Ovary (tissue), 7 donors: ENCODE measurements at regions not wholly inside any gene's neighbourhood (a gene's known extent, or its start where the extent isn't known, plus 50 kb on each side); places are given as distances from the start of the nearest gene placed in this dataset.

ENCODE experiments used
- DNase-seq, 5 donors: peaks; one replicate each; pipeline ENCODE4 v3.0.0-alpha.2; 2019 to 2020
- H3K27ac ChIP-seq, 2 donors: fragments of 200-600 bp; one replicate each; pipeline versions ENCODE4 v1.5.1 to v1.8.0; 2019 to 2022
- H3K27me3 ChIP-seq: fragments of 200-600 bp; one replicate; pipeline ENCODE4 v1.8.0; 2022
- H3K36me3 ChIP-seq: fragments of 200-600 bp; sonication (generic); one replicate; pipeline ENCODE4 v1.5.1; 2019
- H3K4me1 ChIP-seq: one replicate; pipeline ENCODE4 v1.8.1; 2013; ENCODE audit warnings: mild to moderate bottlenecking, moderate library complexity; ENCODE audit not compliant: insufficient read depth
- H3K4me3 ChIP-seq: fragments of 200-600 bp; sonication (generic); one replicate; pipeline ENCODE4 v1.5.1; 2017
- H3K9me3 ChIP-seq, 2 donors: fragments of 200-600 bp in 1 of 2; sonication (generic) in 1 of 2; one replicate each; pipeline versions ENCODE4 v1.5.1 to v1.8.1; 2013 to 2019; ENCODE audit warnings: mild to moderate bottlenecking in 1 of 2, moderate library complexity in 1 of 2
- CTCF ChIP-seq, 3 donors: fragments of 450-650 bp in 2 of 3; fragments of 200-600 bp in 1 of 3; IDR thresholded peaks; one replicate each; pipeline versions ENCODE4 v1.5.1 to v1.8.0; 2016 to 2022; ENCODE audit warnings: antibody characterized with exemption in 3 of 3, mild to moderate bottlenecking in 1 of 3
- EP300 ChIP-seq: sonication (generic); formaldehyde crosslinking; IDR thresholded peaks from one replicate; pipeline ENCODE4 v1.6.1; 2017; ENCODE audit warnings: antibody characterized with exemption
- POLR2A ChIP-seq: fragments of 450-650 bp; IDR thresholded peaks from one replicate; pipeline ENCODE4 v1.6.1; 2017; ENCODE audit warnings: antibody characterized with exemption, mild to moderate bottlenecking, moderate library complexity
- WGBS, 3 donors: extraction: QIAGEN DNeasy Blood & Tissue Kit in 1 of 3; methylation state at CpG; one replicate each; pipeline versions ENCODE4 v1.1.5 to v1.1.7; 2013 to 2017; 5-methylcytosine and 5-hydroxymethylcytosine counted together
- intact Hi-C, 4 donors: fragments of 100-400 bp; cut with DNase I; formaldehyde crosslinking; loops; one replicate each; pipeline versions ENCODE4 v1.11.0 to v1.15.1; 2022 to 2023
- donor health status: DM: no; HTN: no; CAD: no; lungs with moderate emphysema.
- donor health status: DM: no; HTN: no; CAD: no.
- donor health status: Bipolar disorder and iron deficiency.
- donor health status: DM: no; HTN: no; CAD: no.
- donor health status: DM: yes; HTN: yes; CAD: no.

GRCh38 chr7:132655131-132655727 lies 79.0 kb upstream of the PLXNA4 start:
- intact Hi-C loops: no loop called here
- no peak for DNase-seq
- TF ChIP-seq CTCF (IDR thresholded peaks at IDR 0.05) (no peak), POLR2A (no peak), EP300 (no peak)
- Histone ChIP-seq H3K9me3 (no peaks in the 10 kb centered on the region), H3K27ac (no peak overlapping the region), H3K4me3 (no peak overlapping the region), H3K4me1 (no peaks in the 10 kb centered on the region), H3K36me3 (no peaks in the 10 kb centered on the region), H3K27me3 (no peaks in the 10 kb centered on the region)
- WGBS, 3 donors: 5 to 6% (median 5%) methylated on average over 13 of the region's 13 CpGs

DNA sequence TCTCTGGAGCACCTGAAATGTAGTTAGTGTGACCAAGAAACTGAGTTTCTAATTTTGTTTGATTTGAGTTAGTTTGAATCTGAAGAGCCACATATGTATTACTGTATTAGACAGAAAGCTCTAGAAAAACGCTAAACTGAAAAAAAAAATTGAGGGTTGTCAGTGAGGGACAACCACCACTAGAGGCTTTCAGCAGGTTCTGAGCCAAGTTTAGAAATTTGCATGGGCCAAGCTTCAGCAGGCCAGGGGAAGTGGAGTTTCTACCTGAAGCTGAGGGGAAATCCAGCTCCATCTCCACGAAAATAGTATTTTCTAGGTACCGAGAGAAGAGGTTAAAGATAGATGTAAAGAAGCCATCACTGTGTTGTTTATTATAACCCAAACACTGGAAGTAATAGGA lies 77.9 kb upstream of the PLXNA4 start:
- TF ChIP-seq CTCF (IDR thresholded peaks at IDR 0.05) (no peak), EP300 (no peak), POLR2A (no peak)
- Histone ChIP-seq H3K9me3 (no peaks in the 10 kb centered on the region), H3K27ac (no peak overlapping the region), H3K4me1 (no peaks in the 10 kb centered on the region), H3K36me3 (no peaks in the 10 kb centered on the region), H3K27me3 (no peaks in the 10 kb centered on the region), H3K4me3 (no peak overlapping the region)
- no peak for DNase-seq
- intact Hi-C loops: no loop called here
- 68 to 69% (median 68%) methylated on average over 3 of the region's 3 CpGs for WGBS, 3 donors

- TF ChIP-seq POLR2A (no peak), EP300 (no peak), CTCF (IDR thresholded peaks at IDR 0.05) (no peak)
- WGBS, 3 donors: 71 to 85% (median 82%) methylated on average over 4 of the region's 4 CpGs
- no peaks in the 10 kb centered on the region for H3K36me3 ChIP-seq
These were observed 77.2 kb upstream of the PLXNA4 start for GRCh38 chr7:132653366-132653930.

DNA sequence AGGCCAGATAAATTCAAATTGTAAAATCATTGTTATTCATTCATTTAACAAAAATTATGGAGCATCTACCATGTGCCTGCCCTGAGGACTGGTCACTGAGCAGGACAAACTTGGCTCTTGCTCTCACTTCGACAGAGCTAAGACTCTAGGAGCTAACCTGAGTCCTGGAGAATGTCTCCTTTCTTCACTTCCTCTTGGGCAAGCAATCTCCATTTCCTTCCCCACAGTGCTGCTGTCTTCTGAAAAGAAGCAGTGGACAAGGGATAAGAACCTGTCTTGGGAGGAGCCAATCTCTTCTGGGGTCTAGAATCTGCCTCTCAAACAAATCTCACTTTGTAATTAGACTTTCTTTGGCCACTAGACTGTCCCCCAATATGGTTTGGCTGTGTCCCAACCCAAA lies 76.2 kb upstream of the PLXNA4 start:
- H3K9me3 ChIP-seq: no peaks in the 10 kb centered on the region
- H3K4me3 ChIP-seq: no peak overlapping the region
- H3K27ac ChIP-seq: no peak overlapping the region
- H3K27me3 ChIP-seq: no peaks in the 10 kb centered on the region
- no peaks in the 10 kb centered on the region for H3K4me1 ChIP-seq
- no peak for DNase-seq
- TF ChIP-seq CTCF (IDR thresholded peaks at IDR 0.05) (no peak), POLR2A (no peak), EP300 (no peak)
- intact Hi-C loops: no loop called here
- H3K36me3 ChIP-seq: no peaks in the 10 kb centered on the region
- 65 to 92% (median 86%) methylated on average over 1 of the region's 1 CpG for WGBS, 3 donors

More at GRCh38 chr7:132653366-132653930, 77.2 kb upstream of the PLXNA4 start:
- Histone ChIP-seq H3K4me1 (no peaks in the 10 kb centered on the region), H3K27ac (no peak overlapping the region), H3K9me3 (no peaks in the 10 kb centered on the region), H3K4me3 (no peak overlapping the region), H3K27me3 (no peaks in the 10 kb centered on the region)
- intact Hi-C loops: no loop called here
- no peak for DNase-seq
